Trophoblast cell (in vitro differentiated cells and primary cell): ENCODE measurements at regions not wholly inside any gene's neighbourhood (a gene's known extent, or its start where the extent isn't known, plus 50 kb on each side); places are given as distances from the start of the nearest gene placed in this dataset.
A peak's percentile ranks its signal among the peaks of the same experiment; 100 is the strongest.
"Not testable (repeated sequence)": the region's sequence is repeated elsewhere in the genome, so short reads cannot be mapped to it uniquely, and the experiment has no call there.

Source experiments
- DNase-seq, 2 donors: peaks; one replicate each; pipeline ENCODE4 v3.0.0-alpha.2; 2016
- H2AFZ ChIP-seq: 2 replicates; pipeline ENCODE4 v1.6.1; 2013; ENCODE audit warnings: low read length, moderate library complexity, mild to moderate bottlenecking; ENCODE audit not compliant: insufficient read depth, poor library complexity
- H2AK5ac ChIP-seq: 2 replicates; pipeline ENCODE4 v1.6.1; 2013; ENCODE audit warnings: mild to moderate bottlenecking, low read length
- H2BK120ac ChIP-seq: 2 replicates; pipeline ENCODE4 v1.6.1; 2013; ENCODE audit warnings: low read length, mild to moderate bottlenecking, moderate library complexity; ENCODE audit not compliant: insufficient read depth, poor library complexity
- H2BK12ac ChIP-seq: 2 replicates; pipeline ENCODE4 v1.6.1; 2013; ENCODE audit warnings: mild to moderate bottlenecking, low read length, moderate library complexity
- H2BK5ac ChIP-seq: 2 replicates; pipeline ENCODE4 v1.6.1; 2013; ENCODE audit warnings: low read length, low read depth, moderate library complexity, mild to moderate bottlenecking; ENCODE audit not compliant: poor library complexity
- H3K14ac ChIP-seq: 2 replicates; pipeline ENCODE4 v1.6.1; 2013; ENCODE audit warnings: mild to moderate bottlenecking, low read length
- H3K18ac ChIP-seq: 2 replicates; pipeline ENCODE4 v1.6.1; 2013; ENCODE audit warnings: mild to moderate bottlenecking, low read length
- H3K23ac ChIP-seq: 2 replicates; pipeline ENCODE4 v1.6.1; 2013; ENCODE audit warnings: low read length
- H3K27ac ChIP-seq: 2 replicates; pipeline ENCODE4 v1.5.1; 2013; ENCODE audit warnings: low read depth, mild to moderate bottlenecking, inconsistent platforms, low read length, moderate library complexity
- H3K27me3 ChIP-seq: 2 replicates; pipeline ENCODE4 v1.6.1; 2013; ENCODE audit warnings: inconsistent platforms, mild to moderate bottlenecking, low read length, moderate library complexity; ENCODE audit not compliant: insufficient read depth
- H3K36me3 ChIP-seq, 2 experiments: 1 replicate in 1 of 2; 2 replicates in 1 of 2; pipeline ENCODE4 v1.6.1; 2013; ENCODE audit warnings: low read length in 2 of 2, mild to moderate bottlenecking in 2 of 2, moderate library complexity in 1 of 2; ENCODE audit not compliant: insufficient read depth in 2 of 2, control insufficient read depth in 1 of 2
- H3K4ac ChIP-seq: 2 replicates; pipeline ENCODE4 v1.6.1; 2013; ENCODE audit warnings: low read depth, mild to moderate bottlenecking, low read length, moderate library complexity
- H3K4me1 ChIP-seq, 2 experiments: 1 replicate in 1 of 2; 2 replicates in 1 of 2; pipeline ENCODE4 v1.6.1; 2013; ENCODE audit warnings: low read length in 2 of 2, mild to moderate bottlenecking in 2 of 2, moderate library complexity in 1 of 2; ENCODE audit not compliant: insufficient read depth in 2 of 2, control insufficient read depth in 1 of 2
- H3K4me2 ChIP-seq: 2 replicates; pipeline ENCODE4 v1.6.1; 2013; ENCODE audit warnings: inconsistent platforms, mild to moderate bottlenecking, low read length, moderate library complexity
- H3K4me3 ChIP-seq: 2 replicates; pipeline ENCODE4 v1.5.1; 2013; ENCODE audit warnings: mild to moderate bottlenecking, low read depth, low read length, inconsistent platforms
- H3K79me1 ChIP-seq: one replicate; pipeline ENCODE4 v1.6.1; 2013; ENCODE audit warnings: low read length
- H3K79me2 ChIP-seq: 2 replicates; pipeline ENCODE4 v1.6.1; 2013; ENCODE audit warnings: low read length, mild to moderate bottlenecking; ENCODE audit not compliant: control insufficient read depth, insufficient read depth, poor library complexity
- H3K9ac ChIP-seq: 2 replicates; pipeline ENCODE4 v1.6.1; 2013; ENCODE audit warnings: mild to moderate bottlenecking, low read length
- H3K9me3 ChIP-seq: 2 replicates; pipeline ENCODE4 v1.6.1; 2013; ENCODE audit warnings: low read depth, mild to moderate bottlenecking, control low read depth, inconsistent platforms, low read length; ENCODE audit not compliant: insufficient read depth
- H4K12ac ChIP-seq: 2 replicates; pipeline ENCODE4 v1.6.1; 2013; ENCODE audit warnings: low read depth, mild to moderate bottlenecking, low read length, moderate library complexity
- H4K8ac ChIP-seq: 2 replicates; pipeline ENCODE4 v1.6.1; 2013; ENCODE audit warnings: low read depth, mild to moderate bottlenecking, low read length, moderate library complexity
- H4K91ac ChIP-seq: one replicate; pipeline ENCODE4 v1.6.1; 2013; ENCODE audit warnings: low read depth, mild to moderate bottlenecking, low read length, moderate library complexity
- WGBS: extraction: QIAGEN DNeasy Blood & Tissue Kit; methylation state at CpG from one replicate; pipeline ENCODE4 v1.1.7; 2013; ENCODE audit warnings: missing lambda C conversion rate; ENCODE audit not compliant: insufficient read length, insufficient coverage; ENCODE audit errors: extremely low coverage; 5-methylcytosine and 5-hydroxymethylcytosine counted together

DNA sequence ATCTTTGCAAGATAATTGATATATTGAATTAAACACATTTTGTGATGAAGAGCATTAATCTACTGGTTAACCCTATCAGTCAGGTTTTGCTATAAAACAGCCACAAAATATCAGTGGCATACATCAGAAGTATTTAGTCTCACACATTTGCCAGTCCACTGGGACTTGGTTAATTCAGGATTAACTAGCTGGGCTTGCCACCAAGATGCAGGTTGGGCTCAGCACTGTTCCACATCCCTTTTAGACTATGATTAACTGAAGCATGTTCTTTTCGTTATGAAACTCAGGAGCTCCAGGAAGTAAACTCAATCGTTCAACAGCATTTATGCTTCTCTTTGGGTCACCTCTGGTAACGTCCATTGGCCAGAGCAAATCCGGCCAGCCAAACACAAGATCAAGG is 538.1 kb upstream of the HS3ST1 start:
- Histone ChIP-seq H3K14ac (no peak overlapping the region), H4K12ac (no peak overlapping the region), H3K79me1 (no peaks in the 10 kb centered on the region), H3K9me3 (no peaks in the 10 kb centered on the region), H3K27ac (no peak overlapping the region), H3K4me2 (no peak overlapping the region), H3K18ac (no peak overlapping the region), H3K4me1 (no peaks in the 10 kb centered on the region), H3K27me3 (no peaks in the 10 kb centered on the region), H3K4ac (no peak overlapping the region), H3K4me3 (no peak overlapping the region), H2AFZ (no peak overlapping the region), H2BK120ac (no peak overlapping the region), H2BK12ac (no peak overlapping the region), H2BK5ac (no peak overlapping the region), H3K79me2 (no peaks in the 10 kb centered on the region), H3K23ac (no peak overlapping the region), H4K91ac (no peak overlapping the region), H3K36me3 (no peaks in the 10 kb centered on the region), H4K8ac (no peak overlapping the region), H2AK5ac (no peak overlapping the region), H3K9ac (no peak overlapping the region)
- no peak for DNase-seq
- no CpG with 5 or more reads among the region's 4 CpGs for WGBS

DNA sequence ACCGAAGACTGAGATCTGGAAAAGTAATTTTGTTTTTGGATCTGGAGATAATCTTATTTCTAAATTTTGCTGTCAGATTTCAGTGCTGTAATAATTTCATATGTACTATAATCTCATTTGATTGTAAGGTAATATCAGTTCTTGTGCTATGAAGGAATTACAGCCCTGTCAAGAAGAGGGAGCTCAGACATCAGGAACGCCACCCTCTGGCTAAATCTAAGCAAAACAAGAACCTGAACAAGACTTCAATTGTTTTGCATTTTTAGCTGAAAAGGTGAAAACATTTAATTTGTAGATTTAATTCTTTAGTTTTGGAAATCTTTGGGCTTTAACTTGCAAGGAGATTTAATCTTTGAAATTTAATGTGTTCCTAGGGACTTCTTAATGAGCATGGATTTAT is 525.4 kb upstream of the HS3ST1 start:
- H3K36me3 ChIP-seq = no peaks in the 10 kb centered on the region
- no peak overlapping the region for H3K4ac ChIP-seq
- WGBS = no CpG with 5 or more reads among the region's 2 CpGs
- H3K79me2 ChIP-seq = no peaks in the 10 kb centered on the region
- no peaks in the 10 kb centered on the region for H3K9me3 ChIP-seq
- H4K8ac ChIP-seq = no peak overlapping the region
- H3K4me1 ChIP-seq = no peaks in the 10 kb centered on the region
- no peak overlapping the region for H3K4me2 ChIP-seq
- no peaks in the 10 kb centered on the region for H3K27me3 ChIP-seq
- H3K4me3 ChIP-seq = no peak overlapping the region
- H4K12ac ChIP-seq = no peak overlapping the region
- no peaks in the 10 kb centered on the region for H3K79me1 ChIP-seq
- DNase-seq = peak in 1 of 2 donors; percentile 32
- H3K23ac ChIP-seq = no peak overlapping the region
- H4K91ac ChIP-seq = no peak overlapping the region
- no peak overlapping the region for H2AFZ ChIP-seq
- no peak overlapping the region for H2BK120ac ChIP-seq
- no peak overlapping the region for H3K18ac ChIP-seq
- H2AK5ac ChIP-seq = no peak overlapping the region
- H3K14ac ChIP-seq = no peak overlapping the region
- no peak overlapping the region for H3K9ac ChIP-seq
- no peak overlapping the region for H3K27ac ChIP-seq
- H2BK5ac ChIP-seq = no peak overlapping the region
- H2BK12ac ChIP-seq = no peak overlapping the region

DNA sequence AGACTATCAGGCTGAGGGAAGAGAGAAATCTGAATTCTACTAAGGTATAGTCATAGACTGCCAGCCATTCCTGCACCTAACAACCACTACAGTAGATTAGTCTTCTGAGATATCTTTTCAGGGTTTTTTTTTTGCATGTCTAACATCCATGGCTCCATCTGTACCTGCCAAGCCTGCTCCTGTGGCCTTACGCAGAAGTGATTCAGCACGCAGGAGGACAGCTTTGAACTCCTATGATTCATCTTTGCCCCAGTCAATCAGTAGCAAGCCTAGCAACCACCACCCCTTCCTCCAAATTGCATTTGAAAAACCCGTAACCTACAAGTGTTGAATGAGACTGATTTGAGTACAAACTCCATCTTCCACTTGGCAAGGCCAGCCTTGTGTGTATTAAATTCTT is 520.7 kb upstream of the HS3ST1 start:
- Histone ChIP-seq H3K9ac (no peak overlapping the region), H3K4me1 (no peaks in the 10 kb centered on the region), H3K9me3 (no peaks in the 10 kb centered on the region), H3K79me1 (no peaks in the 10 kb centered on the region), H3K27ac (no peak overlapping the region), H3K79me2 (no peaks in the 10 kb centered on the region), H2BK120ac (no peak overlapping the region), H2BK5ac (no peak overlapping the region), H3K4ac (no peak overlapping the region), H4K91ac (no peak overlapping the region), H3K23ac (no peak overlapping the region), H4K12ac (no peak overlapping the region), H2BK12ac (no peak overlapping the region), H3K4me3 (no peak overlapping the region), H3K36me3 (no peaks in the 10 kb centered on the region), H2AK5ac (no peak overlapping the region), H3K14ac (no peak overlapping the region), H4K8ac (no peak overlapping the region), H3K4me2 (no peak overlapping the region), H3K18ac (no peak overlapping the region), H3K27me3 (no peaks in the 10 kb centered on the region), H2AFZ (no peak overlapping the region)
- peak in 1 of 2 donors; percentile 11 for DNase-seq
- no CpG with 5 or more reads among the region's 3 CpGs for whole genome bisulfite sequencing

GRCh38 chr4:11947629-11948028 is 518.9 kb upstream of the HS3ST1 start:
- not testable (repeated sequence) for H3K9me3 ChIP-seq, H2BK120ac ChIP-seq, H3K9ac ChIP-seq, H3K36me3 ChIP-seq, H4K8ac ChIP-seq, H3K4me1 ChIP-seq, H2BK5ac ChIP-seq, H4K12ac ChIP-seq, H3K14ac ChIP-seq, H3K79me2 ChIP-seq, H3K18ac ChIP-seq, H3K4ac ChIP-seq, H3K4me3 ChIP-seq, H3K27me3 ChIP-seq, H2BK12ac ChIP-seq, H4K91ac ChIP-seq, H3K23ac ChIP-seq, H3K79me1 ChIP-seq, H3K4me2 ChIP-seq, H2AFZ ChIP-seq, DNase-seq, H3K27ac ChIP-seq, H2AK5ac ChIP-seq
- WGBS = no CpG with 5 or more reads among the region's 1 CpG

DNA sequence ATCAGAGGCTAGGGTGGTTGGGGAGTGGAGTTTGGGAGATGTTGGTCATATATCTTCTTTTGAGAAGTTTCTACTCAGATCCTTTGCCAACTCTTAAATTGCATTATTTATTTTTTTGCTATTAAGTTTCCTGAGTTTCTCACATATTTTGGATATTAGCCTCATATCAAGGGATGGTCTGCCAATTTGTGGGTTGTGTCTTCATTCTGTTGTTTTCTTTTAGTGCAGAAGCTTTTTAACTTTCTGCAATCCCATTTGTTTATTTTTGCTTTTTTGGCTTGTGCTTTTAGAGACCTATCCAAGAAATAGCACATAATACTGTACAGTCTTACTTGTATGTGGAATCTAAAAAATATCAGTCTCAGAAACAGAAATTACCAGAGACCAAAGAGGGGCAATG is 509.2 kb upstream of the HS3ST1 start:
- no peaks in the 10 kb centered on the region for H3K79me1 ChIP-seq
- no peak overlapping the region for H2BK5ac ChIP-seq
- H3K4me2 ChIP-seq = no peak overlapping the region
- no peaks in the 10 kb centered on the region for H3K9me3 ChIP-seq
- no peaks in the 10 kb centered on the region for H3K36me3 ChIP-seq
- no peak overlapping the region for H3K4me3 ChIP-seq
- H3K14ac ChIP-seq = no peak overlapping the region
- H2AK5ac ChIP-seq = no peak overlapping the region
- H3K27ac ChIP-seq = no peak overlapping the region
- no peak overlapping the region for H4K8ac ChIP-seq
- no peak overlapping the region for H2AFZ ChIP-seq
- H2BK12ac ChIP-seq = no peak overlapping the region
- H3K27me3 ChIP-seq = no peaks in the 10 kb centered on the region
- no peaks in the 10 kb centered on the region for H3K79me2 ChIP-seq
- no peak overlapping the region for H3K9ac ChIP-seq
- no peaks in the 10 kb centered on the region for H3K4me1 ChIP-seq
- H3K4ac ChIP-seq = no peak overlapping the region
- H3K18ac ChIP-seq = no peak overlapping the region
- no peak overlapping the region for H4K91ac ChIP-seq
- H4K12ac ChIP-seq = no peak overlapping the region
- DNase-seq = no peak
- no peak overlapping the region for H3K23ac ChIP-seq
- H2BK120ac ChIP-seq = no peak overlapping the region
